ENCODE measurements at regions not wholly inside any gene's neighbourhood (a gene's known extent, or its start where the extent isn't known, plus 50 kb on each side); places are given as distances from the start of the nearest gene placed in this dataset.
"Not testable (repeated sequence)": the region's sequence is repeated elsewhere in the genome, so short reads cannot be mapped to it uniquely, and the experiment has no call there.

DNA sequence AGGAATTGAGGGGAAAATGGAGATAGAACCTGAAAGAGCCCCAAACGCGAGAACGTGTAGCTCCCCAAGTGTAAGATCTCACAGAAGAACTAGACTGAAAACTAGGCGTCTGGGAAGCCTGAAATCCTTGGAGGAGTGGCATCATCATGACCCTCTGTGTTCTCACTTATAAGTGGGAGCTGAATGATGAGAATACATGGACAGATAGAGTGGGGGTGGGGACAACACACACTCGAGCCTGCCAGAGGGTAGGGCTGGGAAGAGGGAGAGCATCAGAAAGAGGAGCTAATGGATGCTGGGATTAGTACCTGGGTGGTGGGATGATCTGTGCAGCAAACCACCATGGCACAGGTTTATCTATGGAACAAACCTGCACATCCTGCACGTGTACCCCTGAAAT lies 258.7 kb upstream of the NOTCH2NLA start:
- not testable (repeated sequence) for DNase-seq

DNA sequence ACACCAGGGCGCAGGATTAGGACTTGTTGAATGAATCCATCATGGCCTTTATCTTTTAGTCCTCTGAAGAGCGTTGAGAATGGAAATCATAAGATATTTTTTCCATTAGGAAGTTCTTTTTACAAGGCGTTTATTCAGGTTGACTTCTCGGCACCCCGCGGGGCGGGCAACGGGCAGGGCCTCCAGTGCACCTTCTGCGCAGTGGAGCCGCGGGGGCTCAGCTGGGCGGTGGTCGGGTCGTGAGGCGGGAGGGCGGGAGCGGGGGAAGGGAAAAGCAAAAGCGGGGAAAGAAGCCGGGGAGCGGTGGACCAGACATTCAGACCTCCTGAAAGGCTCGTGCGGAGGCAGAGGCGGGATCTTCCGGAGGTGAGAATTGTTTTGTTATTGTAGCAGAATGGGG lies 258.3 kb upstream of the NOTCH2NLA start:
- not testable (repeated sequence) for DNase-seq

DNA sequence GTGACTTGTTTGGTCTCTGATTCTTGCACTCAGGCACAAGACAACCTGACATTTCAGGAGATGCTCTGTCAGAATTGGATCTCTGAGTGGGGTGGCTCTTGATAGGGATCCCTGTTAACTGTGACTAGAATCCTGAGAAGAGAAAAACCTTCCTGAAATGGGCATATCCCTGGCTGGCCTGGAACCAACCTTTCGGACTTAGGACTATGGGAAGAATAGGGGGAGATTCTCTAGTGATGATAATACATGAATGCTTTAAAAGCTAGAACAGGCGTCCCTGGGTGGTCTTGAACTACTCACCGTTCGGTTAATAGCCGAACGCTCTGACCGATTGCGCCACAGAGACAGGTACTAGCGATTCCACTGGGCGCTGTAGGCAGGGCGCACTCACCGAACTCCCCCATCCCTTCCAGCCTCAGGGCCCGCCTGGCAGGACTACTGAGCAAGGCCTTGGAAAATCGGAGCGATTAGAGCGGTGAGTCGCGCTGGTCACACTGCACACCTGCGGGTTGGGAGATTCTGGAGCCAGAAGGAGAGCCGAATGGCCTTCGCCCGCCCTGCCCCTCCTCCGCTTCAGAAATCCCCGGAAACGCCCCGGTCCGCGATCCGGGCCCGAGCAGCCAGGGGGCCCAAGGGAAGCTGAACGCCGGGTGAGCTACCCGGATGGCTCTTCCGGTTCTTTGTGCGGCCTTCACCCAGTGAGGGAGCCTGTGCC lies 257.6 kb upstream of the NOTCH2NLA start:
- DNase-seq, result not testable (repeated sequence)

DNA sequence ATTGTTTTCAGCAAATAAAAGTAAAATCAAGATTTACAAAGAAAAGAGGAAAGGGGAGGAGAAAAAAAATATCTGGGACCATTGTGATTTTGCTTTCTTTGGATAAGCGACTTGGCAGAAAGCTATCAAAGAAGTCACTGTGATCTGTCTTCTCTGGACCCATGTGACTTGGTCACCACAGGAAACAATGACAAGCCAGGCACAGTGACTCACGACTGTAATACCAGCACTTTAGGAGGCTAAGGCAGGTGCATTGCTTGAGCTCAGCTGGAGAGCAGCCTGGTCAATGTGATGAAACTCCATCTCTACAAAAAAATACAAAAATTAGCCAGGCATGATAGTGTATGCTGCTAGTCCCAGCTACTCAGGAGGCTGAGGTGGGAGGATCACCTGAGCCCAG lies 255.4 kb upstream of the NOTCH2NLA start:
- DNase-seq, result not testable (repeated sequence)

DNA sequence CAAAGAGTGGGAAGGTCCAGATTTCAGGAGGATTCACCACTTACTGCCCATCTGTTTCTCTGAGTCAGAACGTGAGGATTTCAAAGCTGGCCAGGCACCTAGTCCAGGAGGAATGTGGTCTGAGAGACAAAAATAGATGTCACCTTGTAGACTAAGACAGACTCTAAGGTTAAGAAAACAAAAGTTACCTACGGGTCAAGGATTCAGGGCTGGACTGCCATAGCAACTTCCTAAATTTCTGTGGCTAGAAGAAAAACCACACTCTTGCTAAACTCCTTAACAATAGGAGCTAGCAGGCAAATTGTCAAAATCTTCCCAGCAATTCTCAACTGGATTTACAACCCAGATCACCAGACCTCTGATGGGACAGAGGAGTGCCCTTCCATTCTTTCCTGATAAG lies 250.4 kb upstream of the NOTCH2NLA start:
- DNase-seq, result not testable (repeated sequence)

DNA sequence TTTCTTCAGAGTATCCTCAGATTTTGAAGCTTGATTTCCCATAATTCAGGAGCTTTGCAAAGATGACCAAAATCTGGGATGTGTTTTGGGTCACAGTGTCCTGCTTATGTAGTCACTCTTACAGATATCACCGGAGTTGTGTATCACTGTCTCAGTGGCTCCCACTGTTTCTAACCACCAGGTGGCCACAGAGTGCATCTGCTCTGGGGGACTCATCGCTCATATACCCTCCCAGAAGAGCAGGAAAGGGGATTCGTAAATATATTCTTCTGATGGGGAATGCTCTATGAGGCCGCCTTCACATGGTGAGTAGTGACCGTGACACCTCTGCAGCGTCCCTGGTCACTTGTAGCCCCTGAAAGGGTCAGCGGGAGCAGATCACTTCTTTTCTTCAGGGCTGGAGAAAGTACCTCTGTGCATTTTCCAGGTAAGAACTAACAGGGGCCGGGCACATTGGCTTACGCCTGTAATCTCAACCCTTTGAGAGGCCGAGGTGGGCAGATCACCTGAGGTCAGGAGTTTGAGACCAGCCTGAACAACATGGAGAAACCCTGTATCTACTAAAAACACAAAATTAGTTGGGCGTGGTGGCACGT lies 249.4 kb upstream of the NOTCH2NLA start:
- DNase-seq, result not testable (repeated sequence)

DNA sequence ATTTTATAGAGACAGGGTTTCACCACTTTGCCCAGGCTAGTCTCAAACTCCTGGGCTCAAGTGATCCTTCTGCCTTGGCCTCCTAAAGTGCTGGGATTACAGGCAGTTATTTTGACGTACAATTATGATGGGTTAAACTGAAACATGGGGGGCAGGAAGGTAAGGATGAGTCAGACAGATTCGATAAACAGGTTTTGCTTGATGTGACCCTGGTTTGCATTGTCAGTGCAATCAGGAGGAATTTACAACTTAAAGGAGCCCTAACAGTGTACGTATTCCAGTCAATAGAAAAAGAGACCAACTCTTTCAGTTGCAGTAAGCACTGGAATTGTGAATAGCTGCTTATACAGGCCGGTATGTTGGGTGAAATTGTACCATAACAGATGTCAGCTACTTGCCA lies 246.3 kb upstream of the NOTCH2NLA start:
- not testable (repeated sequence) for DNase-seq

DNA sequence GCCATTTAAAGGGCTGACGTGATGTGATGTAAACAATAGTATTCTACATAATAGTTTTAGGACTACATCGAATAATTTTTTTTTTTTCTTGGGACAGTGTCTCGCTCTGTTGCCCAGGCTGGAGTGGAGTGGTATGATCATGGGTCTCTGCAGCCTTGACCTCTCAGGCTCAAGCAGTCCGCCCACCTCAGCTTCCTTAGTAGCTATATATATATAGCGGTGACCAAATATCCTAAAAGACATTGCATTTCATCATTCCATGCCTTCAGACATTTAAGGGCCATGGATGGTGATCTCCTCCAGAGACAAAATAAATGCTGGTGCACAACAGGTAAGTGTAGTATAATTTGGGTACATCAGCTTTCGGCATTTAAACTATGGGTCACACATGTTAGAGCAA lies 245.4 kb upstream of the NOTCH2NLA start:
- not testable (repeated sequence) for DNase-seq

DNA sequence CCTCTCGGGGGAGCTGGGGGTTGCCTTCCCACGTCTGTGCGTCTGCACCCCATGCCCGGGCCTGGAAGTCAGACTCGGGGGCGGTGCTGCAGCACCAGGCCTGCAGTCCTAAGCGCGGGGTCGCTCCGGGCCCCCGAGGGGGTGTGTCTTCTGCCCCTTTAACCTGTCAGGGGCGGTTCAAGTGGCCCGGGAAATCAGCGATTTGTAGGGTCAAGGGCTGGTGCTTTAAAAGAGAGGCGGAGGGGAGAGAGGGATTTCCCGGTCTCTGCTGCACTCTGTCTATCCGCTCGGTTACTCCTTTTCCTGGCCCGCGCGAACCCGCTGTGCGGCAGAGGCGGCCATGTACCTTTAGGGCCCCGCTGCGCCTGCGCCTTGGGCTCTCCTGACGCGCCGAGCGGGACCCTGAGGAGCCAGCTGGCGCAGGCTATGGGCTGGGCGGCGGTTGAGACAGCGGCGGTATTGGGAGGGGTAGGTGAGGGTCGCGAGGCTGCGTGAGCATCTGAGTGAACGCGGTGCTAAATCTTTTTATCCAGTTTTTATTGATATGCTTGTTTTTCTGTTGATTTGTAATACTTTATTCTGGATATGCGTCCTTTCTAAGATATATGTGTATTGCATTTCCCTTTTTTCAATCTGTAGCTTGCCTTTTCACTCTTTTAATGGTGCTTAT lies 243.5 kb upstream of the NOTCH2NLA start:
- DNase-seq, result peak; percentile 7 to 23

DNA sequence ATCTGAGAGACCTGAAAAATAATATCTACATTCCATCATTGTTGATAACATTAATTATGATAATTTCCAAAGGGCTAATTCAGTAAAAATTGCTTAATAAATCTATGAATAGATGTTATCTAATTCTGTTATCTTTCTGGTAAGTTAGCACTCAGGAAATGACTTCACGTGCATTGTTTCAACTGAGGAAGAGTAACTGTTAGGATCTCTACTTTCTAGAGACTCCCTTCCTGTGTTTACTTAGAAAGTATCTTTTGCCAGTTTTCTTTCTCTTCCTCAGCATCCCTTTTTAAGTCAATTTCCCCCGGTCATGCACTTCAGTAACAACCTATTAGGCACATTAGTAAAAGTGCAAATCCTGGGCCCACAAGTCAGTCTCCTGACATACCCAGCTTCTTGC lies 231.1 kb upstream of the NOTCH2NLA start:
- DNase-seq, result not testable (repeated sequence)

DNA sequence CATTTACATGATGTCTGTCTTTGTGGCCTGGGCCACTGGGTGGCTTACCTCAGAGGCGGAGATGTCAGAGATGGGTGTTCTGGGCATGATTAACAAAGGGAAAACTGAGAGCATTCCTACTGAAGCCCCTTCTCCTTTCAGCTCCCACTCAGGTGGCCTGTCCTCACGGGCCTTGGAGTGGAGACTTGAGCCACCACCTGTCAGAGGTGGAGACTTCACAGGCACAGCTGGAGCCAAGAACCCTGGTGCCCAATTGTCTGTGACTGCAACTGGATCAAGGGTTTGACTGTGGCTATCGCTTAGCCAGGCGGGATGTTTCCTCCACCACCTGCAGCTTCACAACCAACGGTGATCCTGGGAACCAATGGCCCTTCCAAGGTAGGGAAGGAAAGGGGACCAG lies 230.5 kb upstream of the NOTCH2NLA start:
- DNase-seq, result not testable (repeated sequence)

DNA sequence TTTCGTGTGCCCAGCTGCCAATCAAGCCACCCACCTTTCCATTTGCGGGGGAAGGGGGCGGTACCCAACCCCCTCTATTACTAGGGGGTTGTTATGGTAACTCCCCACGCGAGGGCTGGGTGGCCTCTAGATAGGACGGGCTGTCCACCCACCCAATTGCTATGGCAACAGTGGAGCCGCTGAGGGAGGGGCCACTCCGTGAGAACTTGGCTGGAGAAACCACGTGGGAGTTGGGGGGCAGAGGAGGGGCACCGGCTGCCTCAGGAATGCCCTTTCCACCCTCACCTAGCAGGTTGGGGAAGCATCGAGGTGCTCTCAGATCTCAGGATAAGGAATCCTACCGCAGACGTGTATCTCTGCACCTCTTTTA lies 220.0 kb upstream of the NOTCH2NLA start:
- not testable (repeated sequence) for DNase-seq

DNA sequence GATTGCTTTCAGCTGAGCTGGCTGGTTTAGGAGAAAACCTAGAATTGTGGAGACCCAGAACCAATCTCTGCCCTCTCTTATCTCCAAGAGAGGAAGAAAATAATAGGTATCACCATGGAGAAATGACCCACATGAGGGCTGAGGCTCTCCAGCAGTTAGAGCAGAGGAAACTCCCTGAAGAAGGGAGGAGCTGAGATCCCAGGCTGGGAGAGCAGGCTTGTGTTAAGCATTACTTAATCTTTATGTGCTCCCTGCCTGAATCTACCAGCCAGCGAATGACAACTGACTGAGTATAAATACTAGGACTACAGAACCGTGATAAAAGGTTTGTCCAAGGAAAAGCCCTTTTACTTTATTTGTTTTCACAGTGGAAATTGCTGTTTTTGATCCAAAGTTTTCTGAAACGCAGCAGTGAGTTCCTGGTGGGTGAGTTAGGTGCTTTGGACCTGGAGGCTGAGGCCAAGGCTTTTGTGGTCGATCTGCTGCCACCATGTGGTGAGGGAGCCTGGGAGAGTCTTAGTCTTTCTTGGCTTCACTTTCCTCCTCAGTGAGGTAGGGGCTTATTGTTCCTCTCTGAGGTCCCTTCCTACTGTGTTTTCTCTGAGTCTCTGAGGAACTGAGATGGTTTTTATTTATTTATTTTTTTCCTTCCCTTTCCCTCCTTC lies 219.5 kb upstream of the NOTCH2NLA start:
- not testable (repeated sequence) for DNase-seq

DNA sequence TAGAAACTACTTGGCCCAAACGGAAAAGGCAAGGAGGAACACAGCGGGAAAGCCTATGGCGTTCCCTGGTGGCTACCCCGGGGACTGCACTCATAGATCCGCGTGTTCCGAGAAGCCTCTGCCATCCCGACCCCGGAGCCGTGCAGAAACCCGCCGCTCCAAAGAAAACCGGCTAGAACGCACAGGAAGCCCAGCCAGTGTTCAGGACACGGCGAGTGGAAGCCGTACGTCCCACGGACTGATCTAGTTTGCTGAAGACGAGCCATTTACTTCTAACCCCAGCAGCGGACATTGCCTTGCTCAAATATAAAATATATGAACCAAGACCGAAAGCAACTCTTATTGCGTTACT lies 215.0 kb upstream of the NOTCH2NLA start:
- DNase-seq, result not testable (repeated sequence)

DNA sequence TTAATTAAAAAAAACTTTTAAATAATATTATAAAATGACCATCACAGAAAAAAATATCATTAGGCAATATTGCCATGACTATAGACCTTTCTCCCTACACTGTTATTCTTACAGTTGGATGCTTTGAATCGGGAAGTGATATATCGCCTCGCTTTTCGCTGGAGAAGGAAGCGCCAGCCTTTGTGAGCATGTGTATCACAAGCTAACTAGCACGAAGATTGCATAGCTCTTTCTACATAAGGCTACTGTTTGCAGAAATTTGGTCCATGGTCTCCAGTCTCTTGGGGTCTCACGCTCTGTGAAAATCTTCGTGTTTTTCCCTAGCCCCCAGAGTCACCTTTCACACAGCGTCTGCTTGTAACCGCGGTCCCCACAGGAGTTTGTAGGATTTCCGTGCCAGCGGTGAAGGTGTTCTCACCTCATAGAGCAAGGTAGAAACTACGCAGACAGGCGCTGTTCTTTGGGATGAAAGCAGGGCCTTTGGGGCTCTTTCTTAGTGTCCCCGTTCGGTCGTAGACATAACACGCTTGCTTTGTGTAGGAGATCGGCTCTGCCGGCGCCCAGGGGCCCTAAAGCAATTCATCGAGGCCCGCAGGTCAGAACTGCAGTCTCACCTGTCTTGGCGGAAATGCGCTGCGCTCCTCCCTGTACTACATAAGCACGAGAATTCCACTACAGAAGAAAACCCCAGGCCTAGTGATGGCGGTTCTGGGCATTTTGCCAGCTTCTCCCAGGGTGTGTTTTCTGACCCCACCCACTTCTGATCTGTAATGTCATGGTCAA lies 214.5 kb upstream of the NOTCH2NLA start:
- not testable (repeated sequence) for DNase-seq

DNA sequence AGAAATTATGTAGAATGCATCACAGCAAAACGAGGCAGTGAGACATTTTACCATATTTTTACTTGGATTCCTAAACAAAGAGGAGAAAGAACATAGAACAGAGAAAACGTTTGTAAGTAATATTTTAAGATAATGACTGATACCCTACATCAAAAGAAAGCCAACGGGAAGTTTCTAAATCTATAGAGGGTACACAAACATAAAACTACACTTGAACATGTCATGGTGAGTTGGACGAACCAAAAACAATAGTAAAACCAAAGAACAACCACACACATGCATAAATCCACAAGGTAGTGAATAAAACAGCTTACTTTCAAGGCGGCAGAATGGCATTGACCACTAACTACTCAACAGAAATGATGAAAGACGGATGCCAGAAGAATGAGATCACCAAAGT lies 209.7 kb upstream of the NOTCH2NLA start:
- not testable (repeated sequence) for DNase-seq

DNA sequence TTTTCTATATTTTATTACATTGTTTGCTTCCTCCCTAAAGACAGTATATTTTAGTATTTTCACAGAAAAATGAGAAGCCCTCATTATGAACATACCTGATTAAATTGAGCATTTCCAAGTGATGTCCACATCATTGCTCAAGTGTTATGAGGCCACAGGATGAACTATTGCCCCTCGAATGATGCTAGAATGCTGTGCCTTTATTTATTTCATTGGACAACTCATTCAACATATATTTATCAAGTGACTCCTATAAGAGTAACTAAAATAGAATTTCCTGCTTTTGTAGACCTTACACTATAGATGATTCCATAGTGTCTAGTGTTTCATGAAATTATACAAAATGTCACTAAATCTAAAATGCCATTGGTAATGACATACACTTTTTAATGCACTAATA lies 187.8 kb upstream of the NOTCH2NLA start:
- not testable (repeated sequence) for DNase-seq

DNA sequence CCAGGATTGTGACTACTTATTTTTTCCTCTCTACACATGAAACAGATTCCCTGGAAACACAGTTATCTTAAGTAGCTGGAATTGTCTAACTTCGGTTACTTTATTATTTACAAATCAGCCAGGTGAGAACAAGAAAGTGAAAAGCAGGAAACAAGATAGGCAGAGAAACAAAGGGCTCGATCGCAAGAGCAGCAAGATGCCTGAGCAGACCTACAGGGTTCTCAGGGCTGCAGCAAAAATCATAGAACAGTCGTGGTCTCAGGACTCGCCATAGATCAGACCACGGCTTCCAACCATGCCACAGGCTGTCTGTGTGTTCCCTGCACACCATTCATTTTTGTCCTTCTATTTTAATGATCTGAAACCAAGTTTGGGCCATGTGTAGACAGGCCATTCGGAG lies 186.2 kb upstream of the NOTCH2NLA start:
- not testable (repeated sequence) for DNase-seq

DNA sequence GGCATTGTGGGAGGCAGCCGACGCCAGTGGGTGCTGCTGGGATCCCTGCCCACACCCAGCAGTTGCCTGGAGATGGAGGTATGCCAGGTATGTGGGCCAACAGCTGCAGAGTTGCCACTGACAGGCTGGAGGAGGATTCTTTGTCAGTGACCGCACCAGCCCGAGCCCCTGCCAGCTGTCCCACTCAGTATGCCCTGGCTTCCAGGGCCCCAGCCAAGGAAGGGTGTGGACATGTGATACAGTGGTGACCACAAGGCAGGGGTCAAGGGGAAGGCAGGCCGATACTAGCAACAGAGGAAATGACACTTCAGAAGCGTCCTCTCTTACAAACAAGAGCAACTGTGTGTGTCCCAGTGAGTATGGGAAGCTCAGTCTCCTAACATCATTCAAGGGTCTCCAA lies 185.1 kb upstream of the NOTCH2NLA start:
- DNase-seq, result not testable (repeated sequence)

DNA sequence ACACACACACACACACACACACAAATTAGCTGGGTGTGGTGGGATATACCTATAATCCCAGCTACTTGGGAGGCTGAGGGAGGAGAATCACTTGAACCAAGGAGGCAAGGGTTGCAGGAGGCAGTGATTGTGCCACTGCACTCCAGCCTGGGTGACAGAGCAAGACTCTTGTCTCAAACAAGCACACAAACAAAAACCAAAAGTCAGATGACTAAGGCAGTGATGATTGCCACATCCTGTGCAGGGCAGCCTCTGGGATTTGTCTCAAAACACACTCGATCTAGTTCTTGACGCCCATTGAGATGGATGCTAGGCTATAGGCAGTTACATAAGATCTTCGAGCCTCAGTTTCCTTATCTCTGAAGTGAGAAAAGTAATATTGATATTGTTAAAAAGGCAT lies 183.1 kb upstream of the NOTCH2NLA start:
- not testable (repeated sequence) for DNase-seq

DNA sequence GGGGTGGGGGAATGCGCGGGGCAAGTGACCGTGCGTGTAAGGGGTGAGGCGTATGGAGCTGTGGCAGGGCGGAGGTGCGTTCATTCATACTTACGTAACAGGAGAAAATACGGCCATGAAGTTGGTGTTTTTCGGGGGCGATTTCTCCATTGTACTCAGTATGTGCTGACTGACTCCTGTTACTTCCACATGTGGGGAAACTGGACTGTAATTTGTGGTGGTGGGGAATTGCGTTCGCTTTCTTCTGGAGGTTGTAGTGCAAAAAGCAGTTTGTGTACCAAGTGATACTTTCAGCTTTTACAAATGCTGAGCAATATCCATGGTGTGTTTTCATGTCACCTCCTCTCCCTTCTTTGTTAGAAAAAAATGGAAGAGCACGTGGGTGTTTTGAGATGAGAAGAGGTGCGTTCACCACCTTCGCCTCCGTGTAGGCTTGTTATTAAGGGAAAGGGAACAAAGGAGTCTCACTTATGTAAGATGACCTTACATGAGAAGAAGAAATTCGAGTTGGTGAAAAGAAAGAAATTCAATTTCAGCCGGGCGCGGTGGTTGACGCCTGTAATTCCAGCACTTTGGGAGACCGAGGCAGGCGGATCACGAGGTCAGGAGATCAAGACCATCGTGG lies 181.1 kb upstream of the NOTCH2NLA start:
- DNase-seq, result peak in 1 of 2 experiments; percentile 20

DNA sequence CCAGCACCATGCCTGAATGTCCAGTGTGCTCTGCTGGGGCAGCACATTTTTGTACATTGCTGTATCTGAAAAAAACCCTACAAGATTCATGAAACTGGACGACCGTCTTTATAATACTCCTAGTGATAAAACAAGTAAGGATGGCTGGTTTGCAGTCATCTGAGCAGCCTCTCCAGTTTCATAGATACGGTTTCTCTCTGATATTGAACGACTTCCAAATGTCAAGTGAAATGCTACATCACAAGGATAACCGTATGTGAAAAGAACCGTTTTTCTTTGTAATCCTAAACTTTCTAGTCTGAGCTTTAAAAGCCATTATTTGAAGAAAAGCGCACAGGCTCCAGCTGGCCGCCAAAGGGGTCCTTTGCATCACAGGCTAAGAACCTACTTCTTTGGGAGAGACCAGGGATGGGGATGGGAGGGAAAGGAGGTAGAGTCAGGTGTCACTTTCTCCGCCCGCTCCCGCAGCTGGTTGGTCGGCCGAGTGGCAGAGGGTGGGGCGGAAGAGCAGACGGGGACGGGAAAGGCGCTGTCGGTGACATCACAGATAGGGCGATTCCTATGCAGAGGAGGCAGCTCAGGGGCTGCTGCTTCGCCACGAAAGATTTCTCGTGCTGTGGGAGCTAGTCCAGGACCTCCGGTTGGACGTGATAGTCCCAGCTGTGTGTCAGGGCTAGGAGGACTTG lies 180.4 kb upstream of the NOTCH2NLA start:
- peak in 1 of 2 experiments; percentile 17 for DNase-seq
